SK-N-SH treated with all-trans-retinoic acid at 6 μM for 48 hours (cell line): ENCODE measurements at regions not wholly inside any gene's neighbourhood (a gene's known extent, or its start where the extent isn't known, plus 50 kb on each side); places are given as distances from the start of the nearest gene placed in this dataset.

Experiments
- CREB5 ChIP-seq: fragments of 250-450 bp; sonication (Bioruptor Pico); IDR thresholded peaks from 2 replicates; pipeline ENCODE4 v1.5.1; 2020; ENCODE audit warnings: low read depth, mild to moderate bottlenecking, moderate library complexity
- CSRNP3 ChIP-seq: fragments of 250-450 bp; sonication (Bioruptor Pico); IDR thresholded peaks from 2 replicates; pipeline ENCODE4 v1.5.1; 2021; ENCODE audit warnings: mild to moderate bottlenecking, moderate library complexity
- ESRRG ChIP-seq: fragments of 250-450 bp; sonication (Bioruptor Pico); IDR thresholded peaks from 2 replicates; pipeline ENCODE4 v1.6.1; 2021; ENCODE audit warnings: mild to moderate bottlenecking
- ISL1 ChIP-seq: fragments of 250-450 bp; sonication (Bioruptor Pico); IDR thresholded peaks from 2 replicates; pipeline ENCODE4 v2.1.2; 2022; ENCODE audit warnings: mild to moderate bottlenecking, moderate library complexity
- OSR1 ChIP-seq: fragments of 250-450 bp; sonication (Bioruptor Pico); IDR thresholded peaks from 2 replicates; pipeline ENCODE4 v1.8.0; 2022; ENCODE audit warnings: moderate library complexity, mild to moderate bottlenecking, inconsistent platforms
- PATZ1 ChIP-seq: fragments of 250-450 bp; sonication (Bioruptor Pico); IDR thresholded peaks from 2 replicates; pipeline ENCODE4 v1.8.0; 2020; ENCODE audit warnings: mild to moderate bottlenecking, moderate library complexity, borderline replicate concordance
- POU6F1 ChIP-seq: fragments of 250-450 bp; sonication (Bioruptor Pico); IDR thresholded peaks from 2 replicates; pipeline ENCODE4 v1.8.0; 2021; ENCODE audit warnings: low read depth, mild to moderate bottlenecking, moderate library complexity, borderline replicate concordance
- RARB ChIP-seq: fragments of 250-450 bp; sonication (Bioruptor Pico); IDR thresholded peaks from 2 replicates; pipeline ENCODE4 v1.8.0; 2021; ENCODE audit warnings: mild to moderate bottlenecking, moderate library complexity
- SNAI2 ChIP-seq: fragments of 250-450 bp; sonication (Bioruptor Pico); IDR thresholded peaks from 2 replicates; pipeline ENCODE4 v1.5.0; 2020; ENCODE audit warnings: mild to moderate bottlenecking, moderate library complexity
- TCF4 ChIP-seq: fragments of 250-450 bp; sonication (Bioruptor Pico); IDR thresholded peaks from 2 replicates; pipeline ENCODE4 v1.8.0; 2021; ENCODE audit warnings: mild to moderate bottlenecking, moderate library complexity, borderline replicate concordance
- TSHZ2 ChIP-seq: fragments of 250-450 bp; sonication (Bioruptor Pico); IDR thresholded peaks from 2 replicates; pipeline ENCODE4 v1.5.0; 2020; ENCODE audit warnings: mild to moderate bottlenecking, moderate library complexity
- ZFP30 ChIP-seq: fragments of 450-650 bp; formaldehyde crosslinking; IDR thresholded peaks from 2 replicates; pipeline ENCODE4 v1.5.0; 2022; ENCODE audit warnings: mild to moderate bottlenecking, moderate library complexity
- ZNF565 ChIP-seq: fragments of 450-650 bp; formaldehyde crosslinking; conservative IDR thresholded peaks from 2 replicates; pipeline ENCODE4 v1.5.0; 2020; ENCODE audit warnings: low read depth, mild to moderate bottlenecking, moderate library complexity
- ZNF70 ChIP-seq: fragments of 450-650 bp; formaldehyde crosslinking; IDR thresholded peaks from 2 replicates; pipeline ENCODE4 v1.5.0; 2020; ENCODE audit warnings: mild to moderate bottlenecking, moderate library complexity

GRCh38 chr13:31653730-31654129 lies 85.6 kb upstream of the RXFP2 start:
- no peak for TF ChIP-seq CSRNP3 (CRISPR knock-in tag)
- no peak for TF ChIP-seq ZNF565 (CRISPR knock-in tag)
- no peak for TF ChIP-seq POU6F1
- TF ChIP-seq RARB (CRISPR knock-in tag): no peak
- no peak for TF ChIP-seq ZNF70 (CRISPR knock-in tag)
- no peak for TF ChIP-seq PATZ1 (CRISPR knock-in tag)
- TF ChIP-seq TSHZ2 (CRISPR knock-in tag): no peak
- no peak for TF ChIP-seq ISL1 (CRISPR knock-in tag)
- TF ChIP-seq CREB5 (CRISPR knock-in tag): no peak
- TF ChIP-seq OSR1 (CRISPR knock-in tag): no peak
- TF ChIP-seq ZFP30 (CRISPR knock-in tag): no peak
- TF ChIP-seq ESRRG (CRISPR knock-in tag): no peak
- no peak for TF ChIP-seq SNAI2 (CRISPR knock-in tag)
- TF ChIP-seq TCF4 (CRISPR knock-in tag): no peak
